ENCODE measurements at regions not wholly inside any gene's neighbourhood (a gene's known extent, or its start where the extent isn't known, plus 50 kb on each side); places are given as distances from the start of the nearest gene placed in this dataset.

GRCh38 chr5:63843190-63843589 lies 119.1 kb downstream of the HTR1A start:
- Histone ChIP-seq H3K4me3 (no peak overlapping the region), H3K36me3 (ENCODE audit: insufficient read depth in 1 of 2, low read depth in 1 of 2) (no peaks in the 10 kb centered on the region), H3K9me3 (no peaks in the 10 kb centered on the region), H3K27me3 (ENCODE audit: insufficient read depth in 3 of 3, low read length in 2 of 3) (no peaks in the 10 kb centered on the region), H3K4me1 (no peaks in the 10 kb centered on the region), H3K27ac (no peak overlapping the region)
- intact Hi-C loops (cut with DNase I), result no loop called here
- TF ChIP-seq CTCF (IDR thresholded peaks at IDR 0.05), result no peak
- WGBS, 3 donors, result 83 to 93% (median 85%) methylated on average over 4 of the region's 4 CpGs
- ATAC-seq (no peak), DNase-seq (no peak)

GRCh38 chr5:63837437-63837836 lies 124.8 kb downstream of the HTR1A start:
- 66 to 73% (median 68%) methylated on average over 3 of the region's 3 CpGs for WGBS, 3 donors
- no peaks in the 10 kb centered on the region for H3K36me3 ChIP-seq (ENCODE audit: insufficient read depth in 1 of 2, low read depth in 1 of 2)
- no peak overlapping the region for H3K4me3 ChIP-seq
- intact Hi-C loops (cut with DNase I), result no loop called here
- H3K27me3 ChIP-seq (ENCODE audit: insufficient read depth in 3 of 3, low read length in 2 of 3), result no peaks in the 10 kb centered on the region
- H3K9me3 ChIP-seq, result no peaks in the 10 kb centered on the region
- H3K4me1 ChIP-seq, result no peaks in the 10 kb centered on the region
- no peak for DNase-seq
- no peak for TF ChIP-seq CTCF (IDR thresholded peaks at IDR 0.05)
- no peak overlapping the region for H3K27ac ChIP-seq
- ATAC-seq, result no peak

GRCh38 chr5:63831381-63831780 lies 130.9 kb downstream of the HTR1A start:
- no peak overlapping the region for H3K27ac ChIP-seq
- H3K36me3 ChIP-seq (ENCODE audit: insufficient read depth in 1 of 2, low read depth in 1 of 2), result no peaks in the 10 kb centered on the region
- ATAC-seq (no peak), DNase-seq (no peak)
- H3K4me3 ChIP-seq, result no peak overlapping the region
- no peaks in the 10 kb centered on the region for H3K4me1 ChIP-seq
- H3K9me3 ChIP-seq, result no peaks in the 10 kb centered on the region
- no peaks in the 10 kb centered on the region for H3K27me3 ChIP-seq (ENCODE audit: insufficient read depth in 3 of 3, low read length in 2 of 3)
- no peak for TF ChIP-seq CTCF (IDR thresholded peaks at IDR 0.05)
- intact Hi-C loops (cut with DNase I), result no loop called here

GRCh38 chr5:63825984-63826383 lies 136.3 kb downstream of the HTR1A start:
- ATAC-seq (no peak), DNase-seq (no peak)
- 82 to 100% (median 86%) methylated on average over 1 of the region's 1 CpG for WGBS, 3 donors
- TF ChIP-seq CTCF (IDR thresholded peaks at IDR 0.05), result no peak
- no peaks in the 10 kb centered on the region for H3K27me3 ChIP-seq (ENCODE audit: insufficient read depth in 3 of 3, low read length in 2 of 3)
- H3K4me1 ChIP-seq, result no peaks in the 10 kb centered on the region
- no peaks in the 10 kb centered on the region for H3K9me3 ChIP-seq
- H3K27ac ChIP-seq, result no peak overlapping the region
- no peak overlapping the region for H3K4me3 ChIP-seq
- intact Hi-C loops (cut with DNase I), result no loop called here
- H3K36me3 ChIP-seq (ENCODE audit: insufficient read depth in 1 of 2, low read depth in 1 of 2), result no peaks in the 10 kb centered on the region

- 77 to 83% (median 78%) methylated on average over 2 of the region's 2 CpGs for WGBS, 3 donors
- DNase-seq (no peak), ATAC-seq (no peak)
- peaks cover 0 to 2% (median 0%) of the 10 kb centered on the region in 3 donors for H3K27me3 ChIP-seq (ENCODE audit: insufficient read depth in 3 of 3, low read length in 2 of 3)
- no peak overlapping the region for H3K27ac ChIP-seq
- intact Hi-C loops (cut with DNase I), result no loop called here
- no peak for TF ChIP-seq CTCF (IDR thresholded peaks at IDR 0.05)
- H3K9me3 ChIP-seq, result no peaks in the 10 kb centered on the region
- no peaks in the 10 kb centered on the region for H3K4me1 ChIP-seq
- no peak overlapping the region for H3K4me3 ChIP-seq
- no peaks in the 10 kb centered on the region for H3K36me3 ChIP-seq (ENCODE audit: insufficient read depth in 1 of 2, low read depth in 1 of 2)
These were observed 138.7 kb downstream of the HTR1A start for GRCh38 chr5:63823583-63823982.
